ENCODE measurements at regions not wholly inside any gene's neighbourhood (a gene's known extent, or its start where the extent isn't known, plus 50 kb on each side); places are given as distances from the start of the nearest gene placed in this dataset.

- RAD21 ChIA-PET (ENCODE audit: low non-redundant PET in 1 of 2, low total read pairs in 2 of 2, uncharacterized antibody in 2 of 2, unreplicated experiment in 2 of 2): no interaction called here
- CTCF ChIA-PET: no interaction called here
- H3K4me1 ChIP-seq (ENCODE audit: control insufficient read depth in 1 of 2, insufficient read depth in 2 of 2, low read length in 2 of 2): no peaks in the 10 kb centered on the region
- H3K36me3 ChIP-seq (ENCODE audit: control insufficient read depth in 1 of 2, insufficient read depth in 2 of 2, low read length in 2 of 2): no peaks in the 10 kb centered on the region
- no peak overlapping the region for H3K27ac ChIP-seq (ENCODE audit: low read depth, low read length)
- H3K9ac ChIP-seq (ENCODE audit: low read length): no peak overlapping the region
- POLR2A ChIA-PET: no interaction called here
- peaks cover 0 to 3% of the 10 kb centered on the region in 2 experiments; a peak in 1 of 4 replicates for H3K9me3 ChIP-seq (ENCODE audit: control insufficient read depth in 1 of 2, insufficient read depth in 1 of 2, low read depth in 1 of 2, low read length in 2 of 2)
- TF ChIP-seq POLR2A (IDR thresholded peaks at IDR 0.05; ENCODE audit: borderline replicate concordance, extremely low read depth, insufficient read depth, insufficient read length) (no peak), SIN3A (IDR thresholded peaks at IDR 0.05; ENCODE audit: low read depth) (no peak), TCF7L2 (IDR thresholded peaks at IDR 0.05; ENCODE audit: borderline replicate concordance, extremely low read depth, insufficient read depth, insufficient read length) (no peak), SP1 (IDR thresholded peaks at IDR 0.05; ENCODE audit: low read depth) (no peak)
- TF ChIP-seq, protein P1, sequence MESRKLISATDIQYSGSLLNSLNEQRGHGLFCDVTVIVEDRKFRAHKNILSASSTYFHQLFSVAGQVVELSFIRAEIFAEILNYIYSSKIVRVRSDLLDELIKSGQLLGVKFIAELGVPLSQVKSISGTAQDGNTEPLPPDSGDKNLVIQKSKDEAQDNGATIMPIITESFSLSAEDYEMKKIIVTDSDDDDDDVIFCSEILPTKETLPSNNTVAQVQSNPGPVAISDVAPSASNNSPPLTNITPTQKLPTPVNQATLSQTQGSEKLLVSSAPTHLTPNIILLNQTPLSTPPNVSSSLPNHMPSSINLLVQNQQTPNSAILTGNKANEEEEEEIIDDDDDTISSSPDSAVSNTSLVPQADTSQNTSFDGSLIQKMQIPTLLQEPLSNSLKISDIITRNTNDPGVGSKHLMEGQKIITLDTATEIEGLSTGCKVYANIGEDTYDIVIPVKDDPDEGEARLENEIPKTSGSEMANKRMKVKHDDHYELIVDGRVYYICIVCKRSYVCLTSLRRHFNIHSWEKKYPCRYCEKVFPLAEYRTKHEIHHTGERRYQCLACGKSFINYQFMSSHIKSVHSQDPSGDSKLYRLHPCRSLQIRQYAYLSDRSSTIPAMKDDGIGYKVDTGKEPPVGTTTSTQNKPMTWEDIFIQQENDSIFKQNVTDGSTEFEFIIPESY (IDR thresholded peaks at IDR 0.05; ENCODE audit: extremely low read depth, insufficient replicate concordance, low read length): no peak
- TF ChIP-seq, protein P2, sequence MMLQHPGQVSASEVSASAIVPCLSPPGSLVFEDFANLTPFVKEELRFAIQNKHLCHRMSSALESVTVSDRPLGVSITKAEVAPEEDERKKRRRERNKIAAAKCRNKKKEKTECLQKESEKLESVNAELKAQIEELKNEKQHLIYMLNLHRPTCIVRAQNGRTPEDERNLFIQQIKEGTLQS (IDR thresholded peaks at IDR 0.05): no peak
- intact Hi-C loops (cut with micrococcal nuclease): no loop called here
- H2AFZ ChIP-seq (ENCODE audit: low read depth, low read length, poor library complexity, severe bottlenecking): no peak overlapping the region
- H3K4me3 ChIP-seq (replicated peaks in 1 of 2; ENCODE audit: low read depth in 1 of 2, low read length in 2 of 2): no peak overlapping the region
- DNase-seq (ENCODE audit: low read depth, low spot score) (no peak), ATAC-seq (no peak)
- H3K27me3 ChIP-seq (ENCODE audit: insufficient read depth, low read length): no peaks in the 10 kb centered on the region
- BruUV-seq (replicated peaks): no TSS peak
- H3K4me2 ChIP-seq (ENCODE audit: low read length): no peak overlapping the region
- H3K9me2 ChIP-seq (ENCODE audit: insufficient read depth): no peaks in the 10 kb centered on the region
- H4K20me1 ChIP-seq (ENCODE audit: insufficient read depth): no peaks in the 10 kb centered on the region
- no peaks in the 10 kb centered on the region for H3K79me2 ChIP-seq (ENCODE audit: insufficient read depth, low read length)
These were observed 564.3 kb upstream of the NRSN1 start for GRCh38 chr6:23561732-23562131.

GRCh38 chr6:23562554-23562953 lies 563.5 kb upstream of the NRSN1 start:
- H3K27ac ChIP-seq (ENCODE audit: low read depth, low read length): no peak overlapping the region
- H3K27me3 ChIP-seq (ENCODE audit: insufficient read depth, low read length): no peaks in the 10 kb centered on the region
- ATAC-seq: no peak
- no peak for DNase-seq (ENCODE audit: low read depth, low spot score)
- H3K4me1 ChIP-seq (ENCODE audit: control insufficient read depth in 1 of 2, insufficient read depth in 2 of 2, low read length in 2 of 2): no peaks in the 10 kb centered on the region
- H3K79me2 ChIP-seq (ENCODE audit: insufficient read depth, low read length): no peaks in the 10 kb centered on the region
- H3K9me3 ChIP-seq (ENCODE audit: control insufficient read depth in 1 of 2, insufficient read depth in 1 of 2, low read depth in 1 of 2, low read length in 2 of 2): peaks cover 0 to 3% of the 10 kb centered on the region in 2 experiments; a peak in 2 of 4 replicates
- ChIA-PET RAD21 (ENCODE audit: low non-redundant PET in 1 of 2, low total read pairs in 2 of 2, uncharacterized antibody in 2 of 2, unreplicated experiment in 2 of 2) (no interaction called here), POLR2A (no interaction called here), CTCF (no interaction called here)
- no peak overlapping the region for H3K4me2 ChIP-seq (ENCODE audit: low read length)
- H3K4me3 ChIP-seq (replicated peaks in 1 of 2; ENCODE audit: low read depth in 1 of 2, low read length in 2 of 2): no peak overlapping the region
- H3K36me3 ChIP-seq (ENCODE audit: control insufficient read depth in 1 of 2, insufficient read depth in 2 of 2, low read length in 2 of 2): no peaks in the 10 kb centered on the region
- no peaks in the 10 kb centered on the region for H3K9me2 ChIP-seq (ENCODE audit: insufficient read depth)
- intact Hi-C loops (cut with micrococcal nuclease): no loop called here
- no TSS peak for BruUV-seq (replicated peaks)
- no peaks in the 10 kb centered on the region for H4K20me1 ChIP-seq (ENCODE audit: insufficient read depth)
- H2AFZ ChIP-seq (ENCODE audit: low read depth, low read length, poor library complexity, severe bottlenecking): no peak overlapping the region
- H3K9ac ChIP-seq (ENCODE audit: low read length): no peak overlapping the region
- no peak for TF ChIP-seq CTCF (IDR thresholded peaks at IDR 0.05 in 2 of 3, conservative IDR thresholded peaks at IDR 0.05 in 1 of 3; ENCODE audit: borderline replicate concordance in 1 of 3, insufficient read depth in 1 of 3, low read depth in 2 of 3, low read length in 2 of 3)
- TF ChIP-seq, protein P1 (IDR thresholded peaks at IDR 0.05; ENCODE audit: extremely low read depth, insufficient replicate concordance, low read length): no peak
- TF ChIP-seq EZH2phosphoT487 (IDR thresholded peaks at IDR 0.05; ENCODE audit: borderline replicate concordance): no peak
- TF ChIP-seq JUND (IDR thresholded peaks at IDR 0.05): no peak
- no peak for TF ChIP-seq SRF (IDR thresholded peaks at IDR 0.05; ENCODE audit: low read depth)
- no peak for TF ChIP-seq CEBPB (IDR thresholded peaks at IDR 0.05; ENCODE audit: low read depth)
- no peak for TF ChIP-seq ELF1 (IDR thresholded peaks at IDR 0.05; ENCODE audit: borderline replicate concordance, low read depth)
- TF ChIP-seq ZFX (IDR thresholded peaks at IDR 0.05): no peak
- TF ChIP-seq, protein P2 (IDR thresholded peaks at IDR 0.05): no peak
- no peak for TF ChIP-seq SIN3A (IDR thresholded peaks at IDR 0.05; ENCODE audit: low read depth)
- TF ChIP-seq YY1 (IDR thresholded peaks at IDR 0.05; ENCODE audit: extremely low read depth, insufficient replicate concordance, low read depth, low read length): no peak
